B cell (primary cell): ENCODE measurements at regions not wholly inside any gene's neighbourhood (a gene's known extent, or its start where the extent isn't known, plus 50 kb on each side); places are given as distances from the start of the nearest gene placed in this dataset.
"Not testable (repeated sequence)": the region's sequence is repeated elsewhere in the genome, so short reads cannot be mapped to it uniquely, and the experiment has no call there.

ENCODE experiments used
- CTCF ChIP-seq: fragments of 200-600 bp; IDR thresholded peaks from one replicate; pipeline ENCODE4 v1.8.0; 2022; ENCODE audit warnings: antibody characterized with exemption, mild to moderate bottlenecking
- EZH2 ChIP-seq: IDR thresholded peaks from 2 replicates; pipeline ENCODE4 v1.6.1; 2012; ENCODE audit warnings: borderline replicate concordance, low read depth, mild to moderate bottlenecking, moderate library complexity, low read length; ENCODE audit not compliant: insufficient read depth, poor library complexity, severe bottlenecking

GRCh38 chr9:97168174-97168573 lies 129.2 kb upstream of the CTSV start:
- TF ChIP-seq EZH2, CTCF: not testable (repeated sequence)
